CD4-positive, alpha-beta T cell (primary cell): ENCODE measurements at regions not wholly inside any gene's neighbourhood (a gene's known extent, or its start where the extent isn't known, plus 50 kb on each side); places are given as distances from the start of the nearest gene placed in this dataset.
"Not testable (repeated sequence)": the region's sequence is repeated elsewhere in the genome, so short reads cannot be mapped to it uniquely, and the experiment has no call there.

Experiments
- ATAC-seq: fragments of 200-7000 bp; cut with Tn5 transposase; one replicate; pipeline ENCODE4 v1.10.0; 2022; ENCODE audit warnings: mild to moderate bottlenecking; ENCODE audit not compliant: poor library complexity
- CTCF ChIA-PET: fragments of 350-600 bp; sonication (Branson Sonifier 250); formaldehyde crosslinking; loops from one replicate; lab custom pipeline; 2021; ENCODE audit warnings: antibody characterized with exemption, inconsistent platforms; lab: Charles Lee
- POLR2A ChIA-PET: fragments of 350-600 bp; sonication (Branson Sonifier 250); formaldehyde crosslinking; loops from one replicate; lab custom pipeline; 2021; ENCODE audit warnings: antibody characterized with exemption, inconsistent platforms; lab: Charles Lee
- DNase-seq, 14 experiments: peaks; one replicate each; pipeline ENCODE4 v3.0.0-alpha.2; 2013 to 2020; ENCODE audit warnings: mixed read lengths in 2 of 14
- H3K27ac ChIP-seq, 2 donors: one replicate each; pipeline versions ENCODE4 v1.5.1 to v1.7.0; 2013; ENCODE audit warnings: low read length in 2 of 2, low read depth in 1 of 2, mild to moderate bottlenecking in 1 of 2
- H3K27me3 ChIP-seq, 2 experiments: 1 replicate in 1 of 2; 2 replicates in 1 of 2; pipeline versions ENCODE4 v1.6.1 to v1.7.0; 2013; ENCODE audit warnings: low read length in 2 of 2, control low read depth in 1 of 2, mild to moderate bottlenecking in 1 of 2, moderate library complexity in 1 of 2; ENCODE audit not compliant: insufficient read depth in 2 of 2, control insufficient read depth in 1 of 2
- H3K36me3 ChIP-seq: one replicate; pipeline ENCODE4 v1.6.1; 2013; ENCODE audit warnings: low read length, control low read depth; ENCODE audit not compliant: insufficient read depth
- H3K4me1 ChIP-seq: one replicate; pipeline ENCODE4 v1.6.1; 2013; ENCODE audit warnings: low read length, control low read depth; ENCODE audit not compliant: insufficient read depth
- H3K4me3 ChIP-seq: one replicate; pipeline ENCODE4 v1.5.1; 2013; ENCODE audit warnings: mild to moderate bottlenecking, low read length, moderate library complexity
- H3K9me3 ChIP-seq, 2 experiments: 1 replicate in 1 of 2; 2 replicates in 1 of 2; pipeline versions ENCODE4 v1.6.1 to v1.7.0; 2013; ENCODE audit warnings: low read length in 2 of 2, mild to moderate bottlenecking in 2 of 2, control low read depth in 1 of 2, moderate library complexity in 1 of 2; ENCODE audit not compliant: control insufficient read depth in 1 of 2, insufficient read depth in 1 of 2
- H3K27ac Mint-ChIP-seq: one replicate; pipeline ENCODE4 v1.8.0; 2020; ENCODE audit warnings: mixed read lengths
- H3K27me3 Mint-ChIP-seq: one replicate; pipeline ENCODE4 v1.8.0; 2021; ENCODE audit warnings: mixed read lengths
- H3K36me3 Mint-ChIP-seq: one replicate; pipeline ENCODE4 v1.8.0; 2021; ENCODE audit warnings: low read depth, mixed read lengths
- H3K4me1 Mint-ChIP-seq: one replicate; pipeline ENCODE4 v1.8.0; 2021; ENCODE audit warnings: low read depth, mixed read lengths
- H3K4me3 Mint-ChIP-seq: one replicate; pipeline ENCODE4 v1.8.0; 2020; ENCODE audit warnings: mild to moderate bottlenecking, mixed read lengths
- H3K9me3 Mint-ChIP-seq: one replicate; pipeline ENCODE4 v1.8.0; 2020; ENCODE audit warnings: mixed read lengths
- CTCF ChIP-seq: fragments of 200-600 bp; IDR thresholded peaks from one replicate; pipeline ENCODE4 v1.8.0; 2022; ENCODE audit warnings: antibody characterized with exemption, mild to moderate bottlenecking
- intact Hi-C, 2 experiments: fragments of 100-400 bp; cut with DNase I in 1 of 2; cut with micrococcal nuclease in 1 of 2; formaldehyde crosslinking; loops; one replicate each; pipeline versions ENCODE4 v1.15.1 to v1.9.0; 2023 to 2025; cut with DNase I, micrococcal nuclease

GRCh38 chr2:204401114-204401513 is 144.2 kb upstream of the PARD3B start:
- no peaks in the 10 kb centered on the region for H3K9me3 ChIP-seq
- Mint-ChIP-seq H3K9me3 (no peaks in the 10 kb centered on the region), H3K27me3 (peaks cover 14% of the 10 kb centered on the region), H3K4me3 (no peak overlapping the region), H3K36me3 (no peaks in the 10 kb centered on the region), H3K27ac (no peak overlapping the region), H3K4me1 (no peaks in the 10 kb centered on the region)
- no peaks in the 10 kb centered on the region for H3K27me3 ChIP-seq
- no peaks in the 10 kb centered on the region for H3K36me3 ChIP-seq
- ChIA-PET POLR2A (no interaction called here), CTCF (no interaction called here)
- no peaks in the 10 kb centered on the region for H3K4me1 ChIP-seq
- no peak overlapping the region for H3K27ac ChIP-seq
- DNase-seq (no peak), ATAC-seq (no peak)
- intact Hi-C loops, result no loop called here
- no peak overlapping the region for H3K4me3 ChIP-seq
- TF ChIP-seq CTCF, result no peak

- ATAC-seq, result no peak
- CTCF ChIA-PET, result no interaction called here
- H3K4me1 Mint-ChIP-seq, result no peaks in the 10 kb centered on the region
Measured at GRCh38 chr2:204407204-204408014, 137.9 kb upstream of the PARD3B start.

GRCh38 chr2:204412782-204413181 is 132.5 kb upstream of the PARD3B start:
- CTCF ChIA-PET, H3K9me3 ChIP-seq, POLR2A ChIA-PET, H3K4me3 Mint-ChIP-seq, H3K27ac ChIP-seq, intact Hi-C loops, H3K4me3 ChIP-seq, H3K4me1 Mint-ChIP-seq, H3K9me3 Mint-ChIP-seq, H3K36me3 Mint-ChIP-seq, H3K36me3 ChIP-seq, H3K27ac Mint-ChIP-seq, DNase-seq, ATAC-seq, H3K4me1 ChIP-seq, H3K27me3 ChIP-seq: not testable (repeated sequence)
- peaks cover 18% of the 10 kb centered on the region for H3K27me3 Mint-ChIP-seq

More at GRCh38 chr2:204407204-204408014, 137.9 kb upstream of the PARD3B start:
- Histone ChIP-seq H3K9me3 (no peaks in the 10 kb centered on the region), H3K27me3 (no peaks in the 10 kb centered on the region), H3K36me3 (no peaks in the 10 kb centered on the region), H3K4me3 (no peak overlapping the region), H3K4me1 (no peaks in the 10 kb centered on the region), H3K27ac (no peak overlapping the region)
- Mint-ChIP-seq H3K27me3 (peaks cover 14% of the 10 kb centered on the region), H3K4me3 (no peak overlapping the region), H3K9me3 (peaks cover 4% of the 10 kb centered on the region), H3K27ac (no peak overlapping the region), H3K36me3 (no peaks in the 10 kb centered on the region)
- no peak for TF ChIP-seq CTCF
- intact Hi-C loops, result no loop called here
- POLR2A ChIA-PET, result no interaction called here
- DNase-seq, result no peak
